ENCODE measurements at regions not wholly inside any gene's neighbourhood (a gene's known extent, or its start where the extent isn't known, plus 50 kb on each side); places are given as distances from the start of the nearest gene placed in this dataset.

GRCh38 chr18:4823091-4823490 is 368.0 kb upstream of the DLGAP1 start:
- no peak for DNase-seq
- H3K9me3 ChIP-seq = peaks cover 0 to 11% (median 0%) of the 10 kb centered on the region in 4 donors
- intact Hi-C loops (cut with DNase I) = no loop called here
- no peaks in the 10 kb centered on the region for H3K36me3 ChIP-seq
- TF ChIP-seq CTCF (IDR thresholded peaks at IDR 0.05) (no peak), POLR2AphosphoS5 (IDR thresholded peaks at IDR 0.05) (no peak), POLR2A (IDR thresholded peaks at IDR 0.05) (no peak), EP300 (IDR thresholded peaks at IDR 0.05) (no peak)
- no peak overlapping the region for H3K27ac ChIP-seq
- no peaks in the 10 kb centered on the region for H3K27me3 ChIP-seq
- no peak overlapping the region for H3K4me3 ChIP-seq
- H3K4me1 ChIP-seq = no peaks in the 10 kb centered on the region
- 75 to 84% methylated on average over 3 of the region's 3 CpGs for WGBS, 2 donors

- no peak for TF ChIP-seq POLR2A (IDR thresholded peaks at IDR 0.05)
- TF ChIP-seq POLR2AphosphoS5 (IDR thresholded peaks at IDR 0.05) = no peak
- TF ChIP-seq EP300 (IDR thresholded peaks at IDR 0.05) = no peak
- intact Hi-C loops (cut with DNase I) = no loop called here
- 80 to 82% methylated on average over 2 of the region's 2 CpGs for WGBS, 2 donors
- no peaks in the 10 kb centered on the region for H3K27me3 ChIP-seq
- DNase-seq = no peak
- no peak overlapping the region for H3K27ac ChIP-seq
- H3K9me3 ChIP-seq = peaks cover 0 to 11% (median 0%) of the 10 kb centered on the region in 4 donors
- H3K4me3 ChIP-seq = no peak overlapping the region
- no peaks in the 10 kb centered on the region for H3K4me1 ChIP-seq
- no peaks in the 10 kb centered on the region for H3K36me3 ChIP-seq
These were observed 366.7 kb upstream of the DLGAP1 start for GRCh38 chr18:4821801-4822200.

GRCh38 chr18:4817665-4818064 is 362.6 kb upstream of the DLGAP1 start:
- Histone ChIP-seq H3K27ac (no peak overlapping the region), H3K4me1 (no peaks in the 10 kb centered on the region), H3K27me3 (no peaks in the 10 kb centered on the region), H3K4me3 (no peak overlapping the region), H3K9me3 (peaks cover 0 to 6% (median 0%) of the 10 kb centered on the region in 4 donors), H3K36me3 (no peaks in the 10 kb centered on the region)
- TF ChIP-seq POLR2A (IDR thresholded peaks at IDR 0.05) = no peak
- no peak for TF ChIP-seq CTCF (IDR thresholded peaks at IDR 0.05)
- no peak for TF ChIP-seq EP300 (IDR thresholded peaks at IDR 0.05)
- TF ChIP-seq POLR2AphosphoS5 (IDR thresholded peaks at IDR 0.05) = no peak
- DNase-seq = no peak
- 68 to 82% methylated on average over 1 of the region's 1 CpG for whole genome bisulfite sequencing, 2 donors
- intact Hi-C loops (cut with DNase I) = no loop called here

- intact Hi-C loops (cut with DNase I) = no loop called here
- WGBS, 2 donors = 54 to 77% methylated on average over 2 of the region's 2 CpGs
- DNase-seq = no peak
These were observed 358.6 kb upstream of the DLGAP1 start for GRCh38 chr18:4813708-4814107.

GRCh38 chr18:4808891-4809290 is 353.8 kb upstream of the DLGAP1 start:
- Histone ChIP-seq H3K4me1 (no peaks in the 10 kb centered on the region), H3K36me3 (no peaks in the 10 kb centered on the region), H3K9me3 (peaks cover 0 to 13% (median 0%) of the 10 kb centered on the region in 4 donors), H3K27ac (no peak overlapping the region), H3K27me3 (no peaks in the 10 kb centered on the region), H3K4me3 (no peak overlapping the region)
- WGBS, 2 donors = 91 to 93% methylated on average over 3 of the region's 3 CpGs
- no peak for DNase-seq
- TF ChIP-seq POLR2AphosphoS5 (IDR thresholded peaks at IDR 0.05) = no peak
- TF ChIP-seq EP300 (IDR thresholded peaks at IDR 0.05) = no peak
- TF ChIP-seq POLR2A (IDR thresholded peaks at IDR 0.05) = no peak
- no peak for TF ChIP-seq CTCF (IDR thresholded peaks at IDR 0.05)
- intact Hi-C loops (cut with DNase I) = no loop called here

More at GRCh38 chr18:4813708-4814107, 358.6 kb upstream of the DLGAP1 start:
- Histone ChIP-seq H3K4me3 (no peak overlapping the region), H3K4me1 (no peaks in the 10 kb centered on the region), H3K27ac (no peak overlapping the region), H3K27me3 (no peaks in the 10 kb centered on the region), H3K36me3 (no peaks in the 10 kb centered on the region), H3K9me3 (peaks cover 0 to 6% (median 0%) of the 10 kb centered on the region in 4 donors)
- TF ChIP-seq POLR2AphosphoS5 (IDR thresholded peaks at IDR 0.05) (no peak), EP300 (IDR thresholded peaks at IDR 0.05) (no peak), POLR2A (IDR thresholded peaks at IDR 0.05) (no peak), CTCF (IDR thresholded peaks at IDR 0.05) (no peak)
